Heart left ventricle (tissue), 13 donors: ENCODE measurements at regions not wholly inside any gene's neighbourhood (a gene's known extent, or its start where the extent isn't known, plus 50 kb on each side); places are given as distances from the start of the nearest gene placed in this dataset.

Experiments used
- CTCF ChIP-seq, 12 donors: fragments of 200-600 bp; sonication (generic) in 4 of 12; IDR thresholded peaks; one replicate each; pipeline versions ENCODE4 v1.5.0 to v1.8.0; 2018 to 2022; ENCODE audit warnings: antibody characterized with exemption in 12 of 12, mild to moderate bottlenecking in 5 of 12
- POLR2A ChIP-seq, 2 donors: fragments of 450-650 bp; IDR thresholded peaks; one replicate each; pipeline ENCODE4 v1.6.1; 2017; ENCODE audit warnings: antibody characterized with exemption in 2 of 2, mild to moderate bottlenecking in 2 of 2, moderate library complexity in 2 of 2
- donor health status: ischemic (EF 13 %, LVEDD 7.1; RV severe dilation, severe dysfunction).
- donor health status: DM: no; HTN: yes; CAD: no.
- donor health status: DM: no; HTN: no; CAD: no.
- donor health status: ischemic (EF 25% LVEDD 6.9; RV normal size, moderate dysfunction).
- donor health status: ischemic (EF 25% LVEDD 5.7; RV mildly dilated, moderate dysfunction).
- donor health status: ischemic (EF 35%, LVEDD 5.7; RV mildly dilated, moderate dysfunction).
- donor health status: nonischemic (EF 11% LVEDD 7.7; RV severe dilation, severe dysfunction).
- donor health status: DM: yes; HTN: yes; CAD: no.
- donor health status: PGD.
- donor health status: ischemic (EF 29% LVEDD 5.4; RV normal size, mild dysfunction).
- donor health status: nonischemic (EF 23%, LVEDD 6.1; RV moderate dilation, normal function).

- TF ChIP-seq CTCF (IDR thresholded peaks at IDR 0.05) (no peak), POLR2A (IDR thresholded peaks at IDR 0.05) (no peak)
Measured at GRCh38 chr21:24486973-24487372, 1120.3 kb downstream of the MRPL39 start.
